ENCODE measurements at regions not wholly inside any gene's neighbourhood (a gene's known extent, or its start where the extent isn't known, plus 50 kb on each side); places are given as distances from the start of the nearest gene placed in this dataset.

DNA sequence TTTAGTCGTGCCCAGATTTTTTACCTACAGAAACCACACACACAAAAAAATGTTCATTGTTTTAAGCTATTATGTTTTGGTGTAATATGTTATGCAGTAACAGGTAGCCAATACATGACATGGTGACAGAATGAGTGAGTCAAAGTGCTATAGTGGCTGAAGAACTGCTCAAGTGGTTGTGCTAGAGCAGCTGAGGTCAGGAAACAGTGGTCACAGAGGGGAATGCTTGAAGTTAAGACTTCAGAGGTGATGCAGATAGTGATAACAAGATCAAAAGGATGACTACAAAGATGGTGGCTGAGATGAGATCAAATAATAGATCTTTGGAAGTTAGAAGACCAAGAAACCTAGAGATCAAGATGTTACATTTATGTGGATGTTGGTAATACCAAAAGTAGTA lies 174.3 kb downstream of the KCNE4 start:
- DNase-seq (no peak), FAIRE-seq (no peak)
- Histone ChIP-seq H3K27ac (ENCODE audit: low read depth in 1 of 3, low read length in 2 of 3) (no peak overlapping the region), H3K36me3 (ENCODE audit: control insufficient read depth in 3 of 3, insufficient read depth in 2 of 3, low read depth in 1 of 3, low read length in 3 of 3) (no peaks in the 10 kb centered on the region), H3K4me3 (ENCODE audit: low read depth in 1 of 3, low read length in 3 of 3) (no peak overlapping the region), H3K27me3 (ENCODE audit: control insufficient read depth in 3 of 3, insufficient read depth in 3 of 3, low read length in 3 of 3) (no peaks in the 10 kb centered on the region), H3K4me1 (ENCODE audit: control insufficient read depth in 3 of 3, insufficient read depth in 2 of 3, low read depth in 1 of 3, low read length in 2 of 3) (no peaks in the 10 kb centered on the region), H3K9me3 (ENCODE audit: control insufficient read depth in 2 of 2, insufficient read depth in 1 of 2, low read depth in 1 of 2, low read length in 1 of 2) (no peaks in the 10 kb centered on the region)
- WGBS, 3 donors, result 13 to 44% (median 26%) methylated on average over 1 of the region's 1 CpG

- H3K27ac ChIP-seq (ENCODE audit: low read depth in 1 of 3, low read length in 2 of 3), result no peak overlapping the region
- WGBS, 3 donors, result 26 to 54% (median 49%) methylated on average over 2 of the region's 2 CpGs
- H3K27me3 ChIP-seq (ENCODE audit: control insufficient read depth in 3 of 3, insufficient read depth in 3 of 3, low read length in 3 of 3), result no peaks in the 10 kb centered on the region
- DNase-seq (no peak), FAIRE-seq (no peak)
- H3K4me3 ChIP-seq (ENCODE audit: low read depth in 1 of 3, low read length in 3 of 3), result no peak overlapping the region
- H3K9me3 ChIP-seq (ENCODE audit: control insufficient read depth in 2 of 2, insufficient read depth in 1 of 2, low read depth in 1 of 2, low read length in 1 of 2), result no peaks in the 10 kb centered on the region
- no peaks in the 10 kb centered on the region for H3K4me1 ChIP-seq (ENCODE audit: control insufficient read depth in 3 of 3, insufficient read depth in 2 of 3, low read depth in 1 of 3, low read length in 2 of 3)
- H3K36me3 ChIP-seq (ENCODE audit: control insufficient read depth in 3 of 3, insufficient read depth in 2 of 3, low read depth in 1 of 3, low read length in 3 of 3), result no peaks in the 10 kb centered on the region
Measured at GRCh38 chr2:223227338-223227737, 175.3 kb downstream of the KCNE4 start.

- no peaks in the 10 kb centered on the region for H3K36me3 ChIP-seq (ENCODE audit: control insufficient read depth in 3 of 3, insufficient read depth in 2 of 3, low read depth in 1 of 3, low read length in 3 of 3)
- H3K4me1 ChIP-seq (ENCODE audit: control insufficient read depth in 3 of 3, insufficient read depth in 2 of 3, low read depth in 1 of 3, low read length in 2 of 3), result no peaks in the 10 kb centered on the region
- no peak for FAIRE-seq
- no peaks in the 10 kb centered on the region for H3K9me3 ChIP-seq (ENCODE audit: control insufficient read depth in 2 of 2, insufficient read depth in 1 of 2, low read depth in 1 of 2, low read length in 1 of 2)
- no peak for DNase-seq
- H3K4me3 ChIP-seq (ENCODE audit: low read depth in 1 of 3, low read length in 3 of 3), result no peak overlapping the region
- H3K27me3 ChIP-seq (ENCODE audit: control insufficient read depth in 3 of 3, insufficient read depth in 3 of 3, low read length in 3 of 3), result no peaks in the 10 kb centered on the region
- no peak overlapping the region for H3K27ac ChIP-seq (ENCODE audit: low read depth in 1 of 3, low read length in 2 of 3)
Measured at GRCh38 chr2:223228871-223229270, 176.9 kb downstream of the KCNE4 start.

DNA sequence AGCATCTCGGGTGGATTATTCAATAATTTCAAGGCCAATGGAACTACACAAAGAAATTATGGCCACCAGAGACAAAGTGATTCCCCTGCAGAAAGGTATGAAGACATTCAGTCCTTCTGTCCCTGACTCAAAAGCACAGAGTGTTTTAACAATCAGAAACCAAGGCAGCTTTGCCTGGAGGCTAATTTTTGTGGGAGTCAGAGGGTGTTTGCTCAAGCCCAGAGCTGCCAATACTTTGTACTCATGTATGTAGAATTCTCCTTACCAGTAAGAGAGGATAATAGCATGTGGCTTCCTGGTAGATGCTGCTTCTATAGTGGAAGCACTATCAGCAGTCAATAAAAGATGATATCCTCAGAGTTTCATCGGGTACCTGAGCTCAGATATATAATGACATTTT lies 178.4 kb downstream of the KCNE4 start:
- Histone ChIP-seq H3K27me3 (ENCODE audit: control insufficient read depth in 3 of 3, insufficient read depth in 3 of 3, low read length in 3 of 3) (no peaks in the 10 kb centered on the region), H3K36me3 (ENCODE audit: control insufficient read depth in 3 of 3, insufficient read depth in 2 of 3, low read depth in 1 of 3, low read length in 3 of 3) (no peaks in the 10 kb centered on the region), H3K4me3 (ENCODE audit: low read depth in 1 of 3, low read length in 3 of 3) (no peak overlapping the region), H3K27ac (ENCODE audit: low read depth in 1 of 3, low read length in 2 of 3) (no peak overlapping the region), H3K9me3 (ENCODE audit: control insufficient read depth in 2 of 2, insufficient read depth in 1 of 2, low read depth in 1 of 2, low read length in 1 of 2) (no peaks in the 10 kb centered on the region), H3K4me1 (ENCODE audit: control insufficient read depth in 3 of 3, insufficient read depth in 2 of 3, low read depth in 1 of 3, low read length in 2 of 3) (no peaks in the 10 kb centered on the region)
- WGBS, 3 donors, result 62 to 82% (median 62%) methylated on average over 2 of the region's 2 CpGs
- DNase-seq (no peak), FAIRE-seq (no peak)

DNA sequence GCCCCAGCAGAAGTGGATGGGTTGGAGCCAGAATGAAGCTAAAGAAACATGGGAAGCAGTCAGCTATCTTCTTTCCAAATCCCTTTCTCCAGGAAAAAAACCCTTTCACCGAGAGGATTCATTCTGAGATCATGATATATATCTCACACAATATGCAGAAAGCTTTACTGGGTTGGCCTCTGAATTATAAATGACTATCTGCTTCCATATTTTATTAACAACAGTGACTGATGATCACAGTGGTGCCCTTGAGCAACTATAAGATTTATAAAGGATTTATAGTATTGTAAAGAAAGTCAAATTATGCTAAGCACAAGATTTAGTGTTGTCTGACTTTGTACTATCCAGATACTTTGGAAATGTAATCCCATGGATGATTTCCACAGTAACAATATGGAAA lies 180.3 kb downstream of the KCNE4 start:
- WGBS, 3 donors, result 55 to 78% (median 63%) methylated on average over 1 of the region's 1 CpG
- Histone ChIP-seq H3K4me3 (ENCODE audit: low read depth in 1 of 3, low read length in 3 of 3) (no peak overlapping the region), H3K27me3 (ENCODE audit: control insufficient read depth in 3 of 3, insufficient read depth in 3 of 3, low read length in 3 of 3) (no peaks in the 10 kb centered on the region), H3K36me3 (ENCODE audit: control insufficient read depth in 3 of 3, insufficient read depth in 2 of 3, low read depth in 1 of 3, low read length in 3 of 3) (no peaks in the 10 kb centered on the region), H3K4me1 (ENCODE audit: control insufficient read depth in 3 of 3, insufficient read depth in 2 of 3, low read depth in 1 of 3, low read length in 2 of 3) (no peaks in the 10 kb centered on the region), H3K27ac (ENCODE audit: low read depth in 1 of 3, low read length in 2 of 3) (no peak overlapping the region), H3K9me3 (ENCODE audit: control insufficient read depth in 2 of 2, insufficient read depth in 1 of 2, low read depth in 1 of 2, low read length in 1 of 2) (no peaks in the 10 kb centered on the region)
- FAIRE-seq, result no peak
- no peak for DNase-seq

- WGBS, 3 donors, result 46 to 69% (median 67%) methylated on average over 2 of the region's 2 CpGs
- Histone ChIP-seq H3K27me3 (ENCODE audit: control insufficient read depth in 3 of 3, insufficient read depth in 3 of 3, low read length in 3 of 3) (no peaks in the 10 kb centered on the region), H3K27ac (ENCODE audit: low read depth in 1 of 3, low read length in 2 of 3) (no peak overlapping the region), H3K4me1 (ENCODE audit: control insufficient read depth in 3 of 3, insufficient read depth in 2 of 3, low read depth in 1 of 3, low read length in 2 of 3) (no peaks in the 10 kb centered on the region), H3K9me3 (ENCODE audit: control insufficient read depth in 2 of 2, insufficient read depth in 1 of 2, low read depth in 1 of 2, low read length in 1 of 2) (no peaks in the 10 kb centered on the region), H3K36me3 (ENCODE audit: control insufficient read depth in 3 of 3, insufficient read depth in 2 of 3, low read depth in 1 of 3, low read length in 3 of 3) (no peaks in the 10 kb centered on the region), H3K4me3 (ENCODE audit: low read depth in 1 of 3, low read length in 3 of 3) (no peak overlapping the region)
- FAIRE-seq (no peak), DNase-seq (no peak)
Measured at GRCh38 chr2:223232896-223233295, 180.9 kb downstream of the KCNE4 start.

GRCh38 chr2:223235986-223236385 lies 184.0 kb downstream of the KCNE4 start:
- Histone ChIP-seq H3K27ac (ENCODE audit: low read depth in 1 of 3, low read length in 2 of 3) (no peak overlapping the region), H3K4me1 (ENCODE audit: control insufficient read depth in 3 of 3, insufficient read depth in 2 of 3, low read depth in 1 of 3, low read length in 2 of 3) (no peaks in the 10 kb centered on the region), H3K36me3 (ENCODE audit: control insufficient read depth in 3 of 3, insufficient read depth in 2 of 3, low read depth in 1 of 3, low read length in 3 of 3) (no peaks in the 10 kb centered on the region), H3K9me3 (ENCODE audit: control insufficient read depth in 2 of 2, insufficient read depth in 1 of 2, low read depth in 1 of 2, low read length in 1 of 2) (no peaks in the 10 kb centered on the region), H3K4me3 (ENCODE audit: low read depth in 1 of 3, low read length in 3 of 3) (no peak overlapping the region), H3K27me3 (ENCODE audit: control insufficient read depth in 3 of 3, insufficient read depth in 3 of 3, low read length in 3 of 3) (no peaks in the 10 kb centered on the region)
- 64 to 71% (median 71%) methylated on average over 2 of the region's 2 CpGs for WGBS, 3 donors
- DNase-seq (no peak), FAIRE-seq (no peak)

DNA sequence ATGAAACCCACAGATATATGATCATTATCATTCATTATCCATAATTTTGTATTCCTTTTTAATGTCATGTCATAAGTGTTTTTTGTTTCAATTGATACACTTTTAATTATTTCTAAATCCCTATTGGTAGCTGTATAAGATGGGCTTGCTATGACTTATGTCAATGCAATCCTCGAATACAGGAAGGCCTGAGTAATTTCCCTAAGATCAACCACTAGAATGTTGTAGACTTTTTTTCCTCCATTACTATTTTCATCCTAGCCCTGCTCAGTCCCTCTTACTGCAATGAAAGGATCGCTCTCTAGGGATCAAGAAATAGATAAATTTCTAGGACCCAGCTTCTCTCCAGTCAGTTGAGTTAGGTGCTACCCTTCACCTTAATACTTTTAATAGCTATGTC lies 186.3 kb downstream of the KCNE4 start:
- Histone ChIP-seq H3K9me3 (ENCODE audit: control insufficient read depth in 2 of 2, insufficient read depth in 1 of 2, low read depth in 1 of 2, low read length in 1 of 2) (no peaks in the 10 kb centered on the region), H3K27ac (ENCODE audit: low read depth in 1 of 3, low read length in 2 of 3) (no peak overlapping the region), H3K27me3 (ENCODE audit: control insufficient read depth in 3 of 3, insufficient read depth in 3 of 3, low read length in 3 of 3) (no peaks in the 10 kb centered on the region), H3K4me3 (ENCODE audit: low read depth in 1 of 3, low read length in 3 of 3) (no peak overlapping the region), H3K36me3 (ENCODE audit: control insufficient read depth in 3 of 3, insufficient read depth in 2 of 3, low read depth in 1 of 3, low read length in 3 of 3) (no peaks in the 10 kb centered on the region), H3K4me1 (ENCODE audit: control insufficient read depth in 3 of 3, insufficient read depth in 2 of 3, low read depth in 1 of 3, low read length in 2 of 3) (no peaks in the 10 kb centered on the region)
- DNase-seq (no peak), FAIRE-seq (no peak)
- WGBS, 3 donors, result 78 to 90% (median 89%) methylated on average over 2 of the region's 2 CpGs

DNA sequence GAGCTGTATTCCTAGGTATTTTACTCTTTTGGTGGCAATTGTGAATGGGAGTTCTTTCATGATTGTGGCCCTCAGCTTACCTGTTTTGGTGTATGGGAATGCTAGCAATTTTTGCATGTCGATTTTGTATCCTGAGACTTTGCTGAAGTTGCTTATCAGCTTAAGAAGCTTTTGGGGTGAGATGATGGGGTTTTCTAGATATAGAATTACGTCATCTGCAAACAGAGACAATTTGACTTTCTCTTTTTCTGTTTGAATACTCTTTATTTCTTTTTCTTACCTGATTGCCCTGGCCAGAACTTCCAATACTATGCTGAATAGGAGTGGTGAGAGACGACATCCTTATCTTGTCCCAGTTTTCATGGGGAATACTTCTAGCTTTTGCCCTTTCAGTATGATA lies 191.2 kb downstream of the KCNE4 start:
- Histone ChIP-seq H3K4me1 (ENCODE audit: control insufficient read depth in 3 of 3, insufficient read depth in 2 of 3, low read depth in 1 of 3, low read length in 2 of 3) (no peaks in the 10 kb centered on the region), H3K36me3 (ENCODE audit: control insufficient read depth in 3 of 3, insufficient read depth in 2 of 3, low read depth in 1 of 3, low read length in 3 of 3) (no peaks in the 10 kb centered on the region), H3K27ac (ENCODE audit: low read depth in 1 of 3, low read length in 2 of 3) (no peak overlapping the region), H3K9me3 (ENCODE audit: control insufficient read depth in 2 of 2, insufficient read depth in 1 of 2, low read depth in 1 of 2, low read length in 1 of 2) (peaks cover 0 to 6% of the 10 kb centered on the region in 2 donors), H3K4me3 (ENCODE audit: low read depth in 1 of 3, low read length in 3 of 3) (no peak overlapping the region), H3K27me3 (ENCODE audit: control insufficient read depth in 3 of 3, insufficient read depth in 3 of 3, low read length in 3 of 3) (no peaks in the 10 kb centered on the region)
- no peak for DNase-seq
- no peak for FAIRE-seq
- 68 to 79% (median 69%) methylated on average over 3 of the region's 3 CpGs for WGBS, 3 donors
